ENCODE measurements at regions not wholly inside any gene's neighbourhood (a gene's known extent, or its start where the extent isn't known, plus 50 kb on each side); places are given as distances from the start of the nearest gene placed in this dataset.
"Not testable (repeated sequence)": the region's sequence is repeated elsewhere in the genome, so short reads cannot be mapped to it uniquely, and the experiment has no call there.

GRCh38 chr10:44008270-44008916 lies 359.7 kb upstream of the ZNF32 start:
- DNase-seq, result no peak

- no peak for DNase-seq
Measured at GRCh38 chr10:44006771-44007170, 358.1 kb upstream of the ZNF32 start.

- DNase-seq, result no peak
Measured at GRCh38 chr10:44005788-44006099, 357.1 kb upstream of the ZNF32 start.

- DNase-seq, result no peak
Measured at GRCh38 chr10:44004913-44005787, 356.5 kb upstream of the ZNF32 start.

- no peak for DNase-seq
Measured at GRCh38 chr10:43998021-43998809, 349.5 kb upstream of the ZNF32 start.

GRCh38 chr10:43997330-43997729 lies 348.6 kb upstream of the ZNF32 start:
- DNase-seq, result no peak

GRCh38 chr10:43994539-43994938 lies 345.9 kb upstream of the ZNF32 start:
- no peak for DNase-seq

- DNase-seq, result not testable (repeated sequence)
Measured at GRCh38 chr10:43992816-43993215, 344.1 kb upstream of the ZNF32 start.

- DNase-seq, result no peak
Measured at GRCh38 chr10:43986374-43986773, 337.7 kb upstream of the ZNF32 start.

- no peak for DNase-seq
Measured at GRCh38 chr10:43985941-43986340, 337.3 kb upstream of the ZNF32 start.

- no peak for DNase-seq
Measured at GRCh38 chr10:43983856-43984271, 335.2 kb upstream of the ZNF32 start.

- no peak for DNase-seq
Measured at GRCh38 chr10:43983405-43983804, 334.7 kb upstream of the ZNF32 start.

GRCh38 chr10:43982250-43982649 lies 333.6 kb upstream of the ZNF32 start:
- no peak for DNase-seq

GRCh38 chr10:43981696-43982095 lies 333.0 kb upstream of the ZNF32 start:
- DNase-seq, result no peak

GRCh38 chr10:43981232-43981631 lies 332.6 kb upstream of the ZNF32 start:
- no peak for DNase-seq

- no peak for DNase-seq
Measured at GRCh38 chr10:43980715-43981114, 332.0 kb upstream of the ZNF32 start.

- no peak for DNase-seq
Measured at GRCh38 chr10:43980313-43980712, 331.6 kb upstream of the ZNF32 start.

- no peak for DNase-seq
Measured at GRCh38 chr10:43979551-43979950, 330.9 kb upstream of the ZNF32 start.

- no peak for DNase-seq
Measured at GRCh38 chr10:43978936-43979335, 330.3 kb upstream of the ZNF32 start.

GRCh38 chr10:43978091-43978490 lies 329.4 kb upstream of the ZNF32 start:
- DNase-seq, result no peak

- DNase-seq, result no peak
Measured at GRCh38 chr10:43976292-43976691, 327.6 kb upstream of the ZNF32 start.

- DNase-seq, result no peak
Measured at GRCh38 chr10:43973801-43974200, 325.1 kb upstream of the ZNF32 start.

Data from muscle of arm (tissue), 1 donor.